ENCODE measurements at regions not wholly inside any gene's neighbourhood (a gene's known extent, or its start where the extent isn't known, plus 50 kb on each side); places are given as distances from the start of the nearest gene placed in this dataset.

DNA sequence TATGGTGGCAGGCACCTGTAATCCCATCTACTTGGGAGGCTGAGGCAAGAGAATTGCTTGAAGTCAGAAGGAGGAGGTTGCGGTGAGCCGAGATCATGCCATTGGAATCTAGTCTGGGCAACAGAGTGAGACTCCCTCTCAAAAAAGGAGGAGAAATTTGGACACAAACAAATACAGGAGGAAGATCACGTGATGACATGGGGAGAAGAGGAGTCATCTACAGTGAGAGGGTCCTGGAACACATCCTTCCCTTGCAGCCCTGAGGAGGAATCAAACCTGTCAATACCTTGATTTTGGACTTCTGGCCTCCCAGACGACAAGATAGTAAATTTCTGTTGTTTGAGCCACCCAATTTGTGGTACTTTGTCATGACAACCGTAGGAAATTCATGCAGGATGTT lies 671.9 kb upstream of the EEF2KMT start:
- TF ChIP-seq EZH2 (IDR thresholded peaks at IDR 0.05; ENCODE audit: insufficient read depth, poor library complexity, severe bottlenecking) (no peak), EZH2phosphoT487 (IDR thresholded peaks at IDR 0.05; ENCODE audit: insufficient read depth, low read depth) (no peak)

Measured in GM23248 (cell line).